H9 (cell line): ENCODE measurements at regions not wholly inside any gene's neighbourhood (a gene's known extent, or its start where the extent isn't known, plus 50 kb on each side); places are given as distances from the start of the nearest gene placed in this dataset.

ENCODE experiments used
- DNase-seq: peaks from one replicate; pipeline ENCODE4 v3.0.0-alpha.2; 2017
- H2AFZ ChIP-seq: one replicate; pipeline ENCODE4 v1.6.1; 2013; ENCODE audit warnings: mild to moderate bottlenecking, low read length, control low read depth, moderate library complexity
- H2AK5ac ChIP-seq: 2 replicates; pipeline ENCODE4 v1.6.1; 2013; ENCODE audit warnings: low read length, control low read depth, mixed read lengths; ENCODE audit not compliant: insufficient read length
- H2BK120ac ChIP-seq: one replicate; pipeline ENCODE4 v1.6.1; 2013; ENCODE audit warnings: low read depth, mild to moderate bottlenecking, low read length, control low read depth, inconsistent platforms; ENCODE audit not compliant: poor library complexity, severe bottlenecking
- H2BK12ac ChIP-seq: 2 replicates; pipeline ENCODE4 v1.6.1; 2013; ENCODE audit warnings: low read length, control low read depth, mixed read lengths, low read depth; ENCODE audit not compliant: insufficient read length
- H2BK15ac ChIP-seq: 2 replicates; pipeline ENCODE4 v1.6.1; 2013; ENCODE audit warnings: low read depth, low read length, control low read depth
- H2BK20ac ChIP-seq: one replicate; pipeline ENCODE4 v1.6.1; 2013; ENCODE audit warnings: low read depth, mild to moderate bottlenecking, low read length, control low read depth, inconsistent platforms; ENCODE audit not compliant: poor library complexity, severe bottlenecking
- H2BK5ac ChIP-seq: 2 replicates; pipeline ENCODE4 v1.6.1; 2013; ENCODE audit warnings: low read length, control low read depth, mixed read lengths; ENCODE audit not compliant: insufficient read length
- H3K14ac ChIP-seq: 2 replicates; pipeline ENCODE4 v1.6.1; 2013; ENCODE audit warnings: low read length, control low read depth; ENCODE audit not compliant: insufficient read depth
- H3K18ac ChIP-seq: 2 replicates; pipeline ENCODE4 v1.6.1; 2013; ENCODE audit warnings: low read depth, mild to moderate bottlenecking, mixed read lengths, low read length, control low read depth; ENCODE audit not compliant: insufficient read length
- H3K23ac ChIP-seq: 2 replicates; pipeline ENCODE4 v1.6.1; 2013; ENCODE audit warnings: low read length, control low read depth, mixed read lengths, low read depth; ENCODE audit not compliant: insufficient read length
- H3K23me2 ChIP-seq: 2 replicates; pipeline ENCODE4 v1.6.1; 2013; ENCODE audit warnings: low read depth, mild to moderate bottlenecking, mixed read lengths, low read length, control low read depth; ENCODE audit not compliant: insufficient read length, poor library complexity, severe bottlenecking
- H3K27ac ChIP-seq: 2 replicates; pipeline ENCODE4 v1.5.1; 2013; ENCODE audit warnings: low read length, control low read depth, mixed read lengths, low read depth; ENCODE audit not compliant: insufficient read length
- H3K27me3 ChIP-seq: 2 replicates; pipeline ENCODE4 v1.6.1; 2013; ENCODE audit warnings: low read length, control low read depth, inconsistent platforms; ENCODE audit not compliant: insufficient read depth
- H3K4ac ChIP-seq: 2 replicates; pipeline ENCODE4 v1.6.1; 2013; ENCODE audit warnings: low read depth, mild to moderate bottlenecking, control low read depth, inconsistent platforms, low read length, moderate library complexity
- H3K4me1 ChIP-seq: 2 replicates; pipeline ENCODE4 v1.6.1; 2013; ENCODE audit warnings: low read length, control low read depth, inconsistent platforms; ENCODE audit not compliant: insufficient read depth
- H3K4me2 ChIP-seq: 2 replicates; pipeline ENCODE4 v1.6.1; 2013; ENCODE audit warnings: low read length, control low read depth, mixed read lengths; ENCODE audit not compliant: insufficient read length, insufficient read depth
- H3K56ac ChIP-seq: 2 replicates; pipeline ENCODE4 v1.6.1; 2013; ENCODE audit warnings: low read depth, mild to moderate bottlenecking, mixed read lengths, low read length, control low read depth; ENCODE audit not compliant: insufficient read length
- H3K79me1 ChIP-seq: 2 replicates; pipeline ENCODE4 v1.6.1; 2013; ENCODE audit warnings: low read depth, mild to moderate bottlenecking, moderate library complexity, low read length, control low read depth, inconsistent platforms; ENCODE audit not compliant: insufficient read depth, poor library complexity, severe bottlenecking
- H3K79me2 ChIP-seq: 2 replicates; pipeline ENCODE4 v1.6.1; 2013; ENCODE audit warnings: low read length, control low read depth, inconsistent platforms; ENCODE audit not compliant: insufficient read depth
- H3K9ac ChIP-seq: 2 replicates; pipeline ENCODE4 v1.6.1; 2013; ENCODE audit warnings: low read length, control low read depth, mixed read lengths; ENCODE audit not compliant: insufficient read length; ENCODE audit errors: extremely low read depth
- H3K9me3 ChIP-seq: one replicate; pipeline ENCODE4 v1.6.1; 2013; ENCODE audit warnings: low read depth, low read length, inconsistent platforms; ENCODE audit not compliant: control insufficient read depth
- H3T11ph ChIP-seq: one replicate; pipeline ENCODE4 v1.6.1; 2013; ENCODE audit warnings: mild to moderate bottlenecking, low read length, control low read depth, inconsistent platforms
- H4K20me1 ChIP-seq: one replicate; pipeline ENCODE4 v1.6.1; 2013; ENCODE audit not compliant: control insufficient read depth, insufficient read length, insufficient read depth
- H4K5ac ChIP-seq: 2 replicates; pipeline ENCODE4 v1.6.1; 2013; ENCODE audit warnings: low read depth, mild to moderate bottlenecking, mixed read lengths, low read length, control low read depth; ENCODE audit not compliant: insufficient read length
- H4K8ac ChIP-seq: replicated peaks from 2 replicates; pipeline ENCODE4 v1.6.1; 2013; ENCODE audit warnings: low read length, control low read depth, mixed read lengths, low read depth; ENCODE audit not compliant: insufficient read length
- H4K91ac ChIP-seq: 2 replicates; pipeline ENCODE4 v1.6.1; 2013; ENCODE audit warnings: low read depth, mild to moderate bottlenecking, moderate library complexity, mixed read lengths, low read length, control low read depth; ENCODE audit not compliant: insufficient read length
- H3K27ac Mint-ChIP-seq, 3 experiments: 2 replicates in 2 of 3; 3 replicates in 1 of 3; pipeline ENCODE4 v1.8.0; 2020 to 2021; ENCODE audit warnings: mixed read lengths in 3 of 3, mild to moderate bottlenecking in 1 of 3, moderate library complexity in 1 of 3
- H3K27me3 Mint-ChIP-seq: 2 replicates; pipeline ENCODE4 v1.8.0; 2021; ENCODE audit warnings: low read depth, mild to moderate bottlenecking, moderate library complexity, mixed read lengths
- H3K36me3 Mint-ChIP-seq, 3 experiments: 2 replicates in 2 of 3; 3 replicates in 1 of 3; pipeline ENCODE4 v1.8.0; 2020 to 2021; ENCODE audit warnings: low read depth in 3 of 3, mixed read lengths in 3 of 3; ENCODE audit not compliant: insufficient read depth in 1 of 3
- H3K4me1 Mint-ChIP-seq, 2 experiments: 2 replicates each; pipeline ENCODE4 v1.8.0; 2020; ENCODE audit warnings: mixed read lengths in 2 of 2
- H3K4me3 Mint-ChIP-seq, 2 experiments: 2 replicates in 1 of 2; 3 replicates in 1 of 2; pipeline ENCODE4 v1.8.0; 2020 to 2021; ENCODE audit warnings: mild to moderate bottlenecking in 2 of 2, mixed read lengths in 2 of 2, moderate library complexity in 1 of 2
- H3K9me3 Mint-ChIP-seq, 2 experiments: 2 replicates in 1 of 2; 3 replicates in 1 of 2; pipeline ENCODE4 v1.8.0; 2020; ENCODE audit warnings: mild to moderate bottlenecking in 2 of 2, mixed read lengths in 2 of 2, moderate library complexity in 1 of 2
- CTCF ChIP-seq: fragments of 200-600 bp; sonication (generic); conservative IDR thresholded peaks from 3 replicates; pipeline ENCODE4 v1.8.0; 2021; ENCODE audit warnings: antibody characterized with exemption, mild to moderate bottlenecking
- WGBS: extraction: QIAGEN DNeasy Blood & Tissue Kit; methylation state at CpG from one replicate; pipeline ENCODE4 v1.1.7; 2013; ENCODE audit warnings: missing lambda C conversion rate, low lambda C conversion rate, mixed read lengths; ENCODE audit not compliant: insufficient read length; ENCODE audit errors: extremely low coverage; 5-methylcytosine and 5-hydroxymethylcytosine counted together

- no peaks in the 10 kb centered on the region for H3K27me3 Mint-ChIP-seq
- no peak overlapping the region for H2BK120ac ChIP-seq
- no peak for TF ChIP-seq CTCF
- H3K9me3 ChIP-seq: no peaks in the 10 kb centered on the region
- H2BK5ac ChIP-seq: no peak overlapping the region
- H3K4me2 ChIP-seq: no peak overlapping the region
- DNase-seq: no peak
- no peak overlapping the region for H3K4ac ChIP-seq
- no peak overlapping the region for H4K8ac ChIP-seq
- no peak overlapping the region for H2BK20ac ChIP-seq
- H3K79me1 ChIP-seq: no peaks in the 10 kb centered on the region
- no peaks in the 10 kb centered on the region for H3K23me2 ChIP-seq
- H3K27me3 ChIP-seq: no peaks in the 10 kb centered on the region
- no peak overlapping the region for H2BK12ac ChIP-seq
- H3K9me3 Mint-ChIP-seq: peaks cover 3 to 5% of the 10 kb centered on the region in 2 experiments; a peak in 3 of 5 replicates
- no peak overlapping the region for H3K4me3 Mint-ChIP-seq
- H3K27ac ChIP-seq: no peak overlapping the region
- H3K9ac ChIP-seq: no peak overlapping the region
- no peaks in the 10 kb centered on the region for H3K4me1 Mint-ChIP-seq
- WGBS: no CpG with 5 or more reads among the region's 1 CpG
- H3K4me1 ChIP-seq: no peaks in the 10 kb centered on the region
- no peak overlapping the region for H2BK15ac ChIP-seq
- H3K36me3 Mint-ChIP-seq: peaks cover 0 to 6% (median 5%) of the 10 kb centered on the region in 3 experiments; a peak in 4 of 7 replicates
- H3K27ac Mint-ChIP-seq: no peak overlapping the region
- H3K23ac ChIP-seq: no peak overlapping the region
- H3K18ac ChIP-seq: no peak overlapping the region
- no peak overlapping the region for H4K91ac ChIP-seq
- no peaks in the 10 kb centered on the region for H3K79me2 ChIP-seq
- no peak overlapping the region for H3K14ac ChIP-seq
- H2AK5ac ChIP-seq: no peak overlapping the region
- H4K20me1 ChIP-seq: no peaks in the 10 kb centered on the region
- H2AFZ ChIP-seq: no peak overlapping the region
- no peak overlapping the region for H3K56ac ChIP-seq
- H3T11ph ChIP-seq: no peak overlapping the region
- H4K5ac ChIP-seq: no peak overlapping the region
Observed at GRCh38 chr14:55512421-55512820, 67.6 kb upstream of the KTN1 start.
